Brain microvascular endothelial cell (primary cell): ENCODE measurements at regions not wholly inside any gene's neighbourhood (a gene's known extent, or its start where the extent isn't known, plus 50 kb on each side); places are given as distances from the start of the nearest gene placed in this dataset.

Experiments
- DNase-seq: peaks from one replicate; pipeline ENCODE4 v3.0.0-alpha.2; 2020
- H3K27ac ChIP-seq: fragments of 250-450 bp; sonication (Bioruptor Pico); 2 replicates; pipeline ENCODE4 v1.5.1; 2020; ENCODE audit warnings: mild to moderate bottlenecking, moderate library complexity
- H3K27me3 ChIP-seq: fragments of 250-450 bp; sonication (Bioruptor Pico); replicated peaks from 2 replicates; pipeline ENCODE4 v1.5.1; 2020; ENCODE audit warnings: mild to moderate bottlenecking
- H3K36me3 ChIP-seq: fragments of 250-450 bp; sonication (Bioruptor Pico); replicated peaks from 2 replicates; pipeline ENCODE4 v1.5.1; 2020; ENCODE audit warnings: mild to moderate bottlenecking
- H3K4me3 ChIP-seq: 2 replicates; pipeline ENCODE4 v1.5.1; 2011; ENCODE audit warnings: low read depth, mild to moderate bottlenecking, control low read depth, low read length, moderate library complexity
- in situ Hi-C: cut with HindIII; loops from 2 replicates; pipeline ENCODE4 v1.10.0; 2017; ENCODE audit warnings: low sequenced_read_pairs, low pct_ligation_motif_present
- TF ChIP-seq, protein P1 (sequence below): IDR thresholded peaks from 2 replicates; pipeline ENCODE4 v1.5.1; 2011; ENCODE audit warnings: low read depth, mild to moderate bottlenecking, moderate library complexity, low read length, control low read depth, inconsistent platforms; ENCODE audit errors: missing control alignments

- in situ Hi-C loops, result no loop called here
- no peaks in the 10 kb centered on the region for H3K27me3 ChIP-seq
- H3K27ac ChIP-seq, result no peak overlapping the region
- H3K36me3 ChIP-seq, result no peaks in the 10 kb centered on the region
- no peak for DNase-seq
- no peak overlapping the region for H3K4me3 ChIP-seq
- TF ChIP-seq, protein P1, sequence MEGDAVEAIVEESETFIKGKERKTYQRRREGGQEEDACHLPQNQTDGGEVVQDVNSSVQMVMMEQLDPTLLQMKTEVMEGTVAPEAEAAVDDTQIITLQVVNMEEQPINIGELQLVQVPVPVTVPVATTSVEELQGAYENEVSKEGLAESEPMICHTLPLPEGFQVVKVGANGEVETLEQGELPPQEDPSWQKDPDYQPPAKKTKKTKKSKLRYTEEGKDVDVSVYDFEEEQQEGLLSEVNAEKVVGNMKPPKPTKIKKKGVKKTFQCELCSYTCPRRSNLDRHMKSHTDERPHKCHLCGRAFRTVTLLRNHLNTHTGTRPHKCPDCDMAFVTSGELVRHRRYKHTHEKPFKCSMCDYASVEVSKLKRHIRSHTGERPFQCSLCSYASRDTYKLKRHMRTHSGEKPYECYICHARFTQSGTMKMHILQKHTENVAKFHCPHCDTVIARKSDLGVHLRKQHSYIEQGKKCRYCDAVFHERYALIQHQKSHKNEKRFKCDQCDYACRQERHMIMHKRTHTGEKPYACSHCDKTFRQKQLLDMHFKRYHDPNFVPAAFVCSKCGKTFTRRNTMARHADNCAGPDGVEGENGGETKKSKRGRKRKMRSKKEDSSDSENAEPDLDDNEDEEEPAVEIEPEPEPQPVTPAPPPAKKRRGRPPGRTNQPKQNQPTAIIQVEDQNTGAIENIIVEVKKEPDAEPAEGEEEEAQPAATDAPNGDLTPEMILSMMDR, result no peak
These were observed 222.9 kb upstream of the ANKRD55 start for GRCh38 chr5:56456002-56456401.

DNA sequence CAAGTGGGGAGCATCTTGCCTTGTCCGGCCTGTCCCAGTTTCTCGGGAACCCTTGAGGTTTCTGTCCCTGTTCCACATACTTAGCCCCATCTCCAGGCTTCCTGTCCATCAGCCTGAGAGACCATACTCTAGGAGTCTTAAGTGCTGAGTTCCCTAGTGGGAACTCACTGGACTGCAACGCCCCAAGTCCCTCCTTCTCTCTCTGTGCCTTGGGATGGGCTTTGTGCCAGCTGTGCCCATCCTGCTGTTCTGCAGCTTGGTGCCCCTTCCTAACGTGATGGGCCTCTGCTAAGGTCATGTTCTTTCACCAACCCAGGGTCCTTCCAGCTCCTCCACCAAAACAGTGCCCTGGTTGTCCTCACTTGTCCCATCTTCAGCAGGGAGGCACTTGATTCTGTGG, 222.3 kb upstream of the ANKRD55 start:
- DNase-seq, result no peak
- H3K36me3 ChIP-seq, result no peaks in the 10 kb centered on the region
- in situ Hi-C loops, result no loop called here
- TF ChIP-seq, protein P1, result no peak
- no peaks in the 10 kb centered on the region for H3K27me3 ChIP-seq
- no peak overlapping the region for H3K4me3 ChIP-seq
- no peak overlapping the region for H3K27ac ChIP-seq

DNA sequence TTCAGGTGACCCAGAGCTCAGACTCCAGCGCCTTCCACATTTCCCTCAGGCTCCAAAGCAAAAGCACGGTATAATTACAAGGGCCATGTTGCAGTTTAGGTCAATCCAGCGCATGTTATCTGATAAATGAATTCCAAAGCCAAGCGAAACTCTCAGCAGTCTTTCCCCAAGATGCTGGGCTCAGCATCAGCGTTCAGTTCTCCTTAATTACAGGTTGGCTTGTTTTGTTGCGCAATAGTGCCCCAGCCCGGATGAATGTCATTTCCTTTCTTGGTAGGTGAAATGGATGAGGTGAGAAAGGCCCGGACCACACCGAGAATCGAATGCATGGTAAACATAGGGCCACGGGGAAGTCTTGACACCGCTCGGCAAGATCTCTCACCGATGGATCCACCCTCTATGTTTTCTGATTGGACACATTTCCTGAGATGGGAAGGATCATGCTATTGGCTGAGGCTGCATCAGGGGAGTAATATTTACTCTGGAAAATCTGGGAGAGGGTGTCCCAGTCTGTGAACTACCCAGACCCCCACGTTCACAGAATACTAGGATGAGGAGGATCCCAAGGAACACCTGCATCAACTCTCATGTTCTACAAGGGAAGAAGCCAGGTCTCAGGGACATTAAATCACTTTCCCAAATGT, 221.2 kb upstream of the ANKRD55 start:
- Histone ChIP-seq H3K27me3 (no peaks in the 10 kb centered on the region), H3K27ac (no peak overlapping the region), H3K4me3 (no peak overlapping the region), H3K36me3 (no peaks in the 10 kb centered on the region)
- TF ChIP-seq, protein P1, result no peak
- in situ Hi-C loops, result no loop called here
- DNase-seq, result no peak

DNA sequence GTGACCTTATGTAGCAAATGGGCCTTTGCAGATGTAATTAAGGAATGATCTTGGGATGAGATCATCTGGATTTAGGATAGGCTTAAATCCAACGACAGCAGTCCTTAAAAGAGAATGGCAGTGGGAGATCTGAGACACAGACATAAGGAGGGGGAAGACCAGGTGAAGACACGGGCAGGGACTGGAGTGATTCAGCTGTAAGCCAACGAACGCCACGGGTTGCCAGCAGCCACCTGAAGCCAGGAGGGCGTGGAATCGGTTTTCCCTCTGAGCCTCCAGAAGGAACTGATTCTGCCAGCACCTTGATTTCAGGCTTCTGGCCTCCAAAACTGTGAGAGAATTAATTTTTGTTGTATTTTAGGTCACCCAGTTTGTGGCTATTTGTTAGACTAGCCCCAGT, 218.6 kb upstream of the ANKRD55 start:
- DNase-seq, result no peak
- in situ Hi-C loops, result no loop called here
- TF ChIP-seq, protein P1, result no peak
- Histone ChIP-seq H3K27me3 (no peaks in the 10 kb centered on the region), H3K27ac (no peak overlapping the region), H3K36me3 (no peaks in the 10 kb centered on the region), H3K4me3 (no peak overlapping the region)

DNA sequence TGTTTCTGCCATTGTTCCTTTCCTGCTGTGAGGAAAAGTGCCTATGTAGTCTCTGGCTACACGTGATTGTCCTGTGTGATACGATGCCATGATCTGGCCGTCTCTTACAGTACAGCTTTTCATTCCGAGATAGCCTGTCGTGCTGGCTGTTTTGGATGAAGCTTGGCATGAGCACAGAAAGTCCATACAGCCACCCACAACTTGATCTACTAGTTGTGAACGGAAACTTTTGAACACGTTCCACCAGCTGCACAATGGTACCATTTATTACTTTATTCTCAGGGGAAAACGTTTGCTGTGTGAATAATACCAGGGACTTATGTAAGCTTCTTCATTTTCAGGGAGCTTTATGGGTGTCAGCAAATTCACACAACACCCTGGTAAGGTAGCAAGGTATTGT, 217.6 kb upstream of the ANKRD55 start:
- Histone ChIP-seq H3K27ac (no peak overlapping the region), H3K4me3 (no peak overlapping the region), H3K27me3 (no peaks in the 10 kb centered on the region), H3K36me3 (no peaks in the 10 kb centered on the region)
- DNase-seq, result no peak
- in situ Hi-C loops, result no loop called here
- TF ChIP-seq, protein P1, result no peak

DNA sequence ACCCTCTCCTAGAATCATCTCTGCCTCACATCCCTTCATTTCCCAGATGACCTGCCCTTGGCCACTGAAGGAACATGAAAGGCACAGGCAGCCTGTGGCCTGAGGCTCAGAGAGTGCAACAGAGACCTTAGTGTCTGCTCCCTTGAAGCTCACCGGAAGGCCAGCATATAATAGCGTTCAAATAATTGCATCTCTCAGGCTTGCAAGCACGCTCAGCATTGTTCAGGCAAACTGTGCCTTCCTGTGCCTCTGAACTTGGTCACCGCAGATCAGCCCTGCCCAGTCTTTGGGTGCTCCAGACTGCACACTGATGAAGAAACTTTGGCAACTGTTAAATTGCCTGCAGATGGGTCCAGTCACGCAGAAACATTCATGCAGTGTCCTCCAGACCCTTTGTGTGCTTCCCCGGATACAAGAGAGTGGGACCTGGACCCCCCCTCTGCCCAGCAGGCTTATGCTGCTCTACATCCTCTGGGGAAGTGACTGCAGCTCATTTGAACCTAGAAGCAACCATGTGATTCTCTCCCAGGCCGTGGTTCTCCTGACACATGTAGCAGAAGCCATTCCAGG, 216.0 kb upstream of the ANKRD55 start:
- H3K36me3 ChIP-seq, result no peaks in the 10 kb centered on the region
- in situ Hi-C loops, result no loop called here
- no peak for DNase-seq
- H3K27ac ChIP-seq, result no peak overlapping the region
- TF ChIP-seq, protein P1, result no peak
- no peaks in the 10 kb centered on the region for H3K27me3 ChIP-seq
- H3K4me3 ChIP-seq, result no peak overlapping the region
